RWPE2 (cell line): ENCODE measurements at regions not wholly inside any gene's neighbourhood (a gene's known extent, or its start where the extent isn't known, plus 50 kb on each side); places are given as distances from the start of the nearest gene placed in this dataset.

Source experiments
- ATAC-seq: fragments of 200-7000 bp; cut with Tn5 transposase; 3 replicates; pipeline ENCODE4 v1.9.1; 2021; ENCODE audit warnings: low read depth
- DNase-seq: peaks from one replicate; pipeline ENCODE4 v3.0.0-alpha.2; 2020; ENCODE audit warnings: low spot score
- H3K27ac ChIP-seq: fragments of 450-650 bp; 2 replicates; pipeline ENCODE4 v1.5.1; 2017; ENCODE audit warnings: mild to moderate bottlenecking; ENCODE audit not compliant: poor library complexity, severe bottlenecking
- H3K27me3 ChIP-seq: fragments of 250-450 bp; sonication (Bioruptor Pico); 2 replicates; pipeline ENCODE4 v1.5.1; 2021; ENCODE audit warnings: mild to moderate bottlenecking, moderate library complexity; ENCODE audit not compliant: insufficient read depth, poor library complexity, severe bottlenecking
- H3K36me3 ChIP-seq: fragments of 250-450 bp; sonication (Bioruptor Pico); 2 replicates; pipeline ENCODE4 v1.5.1; 2020; ENCODE audit warnings: low read depth, mild to moderate bottlenecking, moderate library complexity
- H3K4me1 ChIP-seq: fragments of 250-450 bp; sonication (Bioruptor Pico); 2 replicates; pipeline ENCODE4 v1.5.1; 2021; ENCODE audit warnings: mild to moderate bottlenecking, moderate library complexity; ENCODE audit not compliant: insufficient read depth, poor library complexity, severe bottlenecking
- H3K4me3 ChIP-seq: fragments of 250-450 bp; sonication (Bioruptor Pico); 2 replicates; pipeline ENCODE4 v1.5.1; 2021; ENCODE audit warnings: mild to moderate bottlenecking, moderate library complexity; ENCODE audit not compliant: severe bottlenecking
- H3K9me3 ChIP-seq: fragments of 250-450 bp; sonication (Bioruptor Pico); 2 replicates; pipeline ENCODE4 v1.5.1; 2021; ENCODE audit warnings: mild to moderate bottlenecking, moderate library complexity; ENCODE audit not compliant: severe bottlenecking
- CTCF ChIP-seq: fragments of 450-650 bp; IDR thresholded peaks from one replicate; pipeline ENCODE4 v1.5.1; 2017; ENCODE audit warnings: mild to moderate bottlenecking, moderate library complexity; ENCODE audit not compliant: poor library complexity, severe bottlenecking

DNA sequence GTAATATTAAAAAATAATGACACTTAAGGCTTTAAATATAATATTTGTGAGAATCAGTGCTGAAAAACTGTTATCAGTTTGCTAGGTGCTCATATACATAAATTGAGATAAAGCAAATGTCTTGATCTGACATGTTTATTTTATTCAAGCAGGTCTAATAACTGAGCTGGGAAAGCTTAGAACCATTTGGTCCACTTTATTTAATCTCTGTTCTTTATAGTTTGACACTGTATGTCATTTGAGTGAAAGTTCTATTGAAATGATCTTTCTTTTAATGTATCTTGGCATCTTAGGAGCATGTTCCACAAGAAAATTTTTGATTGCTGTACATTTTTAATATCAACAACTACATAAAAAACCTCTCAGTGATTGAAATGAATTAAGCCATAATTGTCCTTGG, 772.0 kb upstream of the NRSN1 start:
- H3K27ac ChIP-seq: no peak overlapping the region
- no peak overlapping the region for H3K4me3 ChIP-seq
- H3K27me3 ChIP-seq: no peaks in the 10 kb centered on the region
- H3K36me3 ChIP-seq: no peaks in the 10 kb centered on the region
- no peaks in the 10 kb centered on the region for H3K9me3 ChIP-seq
- no peak for DNase-seq
- peaks cover 18% of the 10 kb centered on the region for H3K4me1 ChIP-seq
- ATAC-seq: no peak
- TF ChIP-seq CTCF: no peak

DNA sequence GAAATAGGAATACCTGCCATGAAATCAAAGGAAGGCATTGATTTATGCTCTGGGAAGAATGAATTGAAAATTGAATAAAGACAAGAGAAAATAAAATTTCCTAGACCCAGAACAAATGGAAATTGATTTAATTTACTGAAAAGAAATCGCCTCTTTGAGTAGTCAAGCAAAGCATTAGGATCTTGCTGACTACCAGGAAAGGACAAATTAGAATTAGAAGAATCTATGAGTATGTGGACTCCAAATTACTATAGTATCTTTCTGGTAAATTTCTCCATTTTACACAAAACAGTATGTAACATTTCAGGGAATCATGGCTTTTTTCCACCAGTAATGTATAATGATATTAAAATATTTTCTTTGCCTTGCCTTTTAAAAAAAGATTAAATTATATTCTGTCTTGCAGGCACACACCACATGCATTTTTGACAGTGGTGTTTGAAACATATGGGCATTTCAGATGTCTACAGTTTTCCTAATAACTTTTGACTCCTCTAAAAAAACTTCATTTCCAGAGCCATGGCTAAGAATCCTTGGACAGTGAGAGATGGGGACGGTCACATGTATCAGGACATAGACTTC, 768.7 kb upstream of the NRSN1 start:
- no peaks in the 10 kb centered on the region for H3K9me3 ChIP-seq
- H3K27ac ChIP-seq: no peak overlapping the region
- H3K27me3 ChIP-seq: no peaks in the 10 kb centered on the region
- DNase-seq: no peak
- no peaks in the 10 kb centered on the region for H3K4me1 ChIP-seq
- no peak for TF ChIP-seq CTCF
- H3K4me3 ChIP-seq: no peak overlapping the region
- ATAC-seq: no peak
- no peaks in the 10 kb centered on the region for H3K36me3 ChIP-seq

DNA sequence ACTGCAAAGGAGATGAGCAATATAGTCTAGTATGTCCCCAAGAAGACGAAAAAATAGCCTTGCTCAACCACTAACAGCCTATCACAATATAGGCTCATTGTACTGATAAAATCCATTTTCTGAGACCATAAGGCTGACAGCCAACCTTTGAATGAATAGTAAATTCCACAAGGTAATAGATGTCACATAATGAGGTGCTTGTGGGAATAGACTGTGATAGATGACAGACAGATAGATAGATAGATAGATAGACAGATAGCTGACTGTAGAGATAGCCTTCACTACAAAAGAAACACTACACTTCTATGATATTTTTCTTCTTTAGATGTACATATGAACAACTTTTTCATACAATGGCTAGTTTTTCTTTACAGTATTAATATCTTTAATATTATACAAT, 760.3 kb upstream of the NRSN1 start:
- no peaks in the 10 kb centered on the region for H3K4me1 ChIP-seq
- no peaks in the 10 kb centered on the region for H3K9me3 ChIP-seq
- H3K27me3 ChIP-seq: no peaks in the 10 kb centered on the region
- DNase-seq (no peak), ATAC-seq (no peak)
- H3K36me3 ChIP-seq: no peaks in the 10 kb centered on the region
- TF ChIP-seq CTCF: no peak
- H3K4me3 ChIP-seq: no peak overlapping the region
- no peak overlapping the region for H3K27ac ChIP-seq

DNA sequence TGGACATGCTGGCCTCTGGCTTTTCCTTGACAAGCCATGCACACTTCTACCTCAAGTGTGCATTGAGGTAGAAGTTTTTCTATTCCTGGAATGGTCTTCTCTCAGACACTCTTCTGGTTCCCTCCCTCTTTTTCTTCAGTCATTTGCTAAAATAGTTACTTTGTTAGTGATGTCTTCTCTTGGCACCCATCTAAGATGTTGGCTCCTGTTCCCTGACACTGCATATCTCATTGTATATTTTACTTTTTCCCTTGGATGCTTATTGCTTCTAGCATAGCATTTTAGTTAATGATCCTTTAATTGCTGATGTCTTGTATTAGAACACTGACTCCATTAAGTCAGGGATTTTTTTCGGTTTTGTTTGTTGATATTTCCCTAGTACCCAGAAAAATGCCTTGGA, 758.7 kb upstream of the NRSN1 start:
- no peak overlapping the region for H3K27ac ChIP-seq
- no peak for TF ChIP-seq CTCF

GRCh38 chr6:23368557-23368956, 757.5 kb upstream of the NRSN1 start:
- Histone ChIP-seq H3K4me1 (no peaks in the 10 kb centered on the region), H3K27ac (no peak overlapping the region), H3K36me3 (no peaks in the 10 kb centered on the region), H3K4me3 (no peak overlapping the region), H3K27me3 (no peaks in the 10 kb centered on the region), H3K9me3 (no peaks in the 10 kb centered on the region)
- ATAC-seq: no peak
- no peak for DNase-seq
- no peak for TF ChIP-seq CTCF

More for the DNA sequence above, 758.7 kb upstream of the NRSN1 start:
- Histone ChIP-seq H3K9me3 (no peaks in the 10 kb centered on the region), H3K4me3 (no peak overlapping the region), H3K4me1 (no peaks in the 10 kb centered on the region), H3K27me3 (no peaks in the 10 kb centered on the region), H3K36me3 (no peaks in the 10 kb centered on the region)
- ATAC-seq (no peak), DNase-seq (no peak)
